MM.1S (cell line): ENCODE measurements at regions not wholly inside any gene's neighbourhood (a gene's known extent, or its start where the extent isn't known, plus 50 kb on each side); places are given as distances from the start of the nearest gene placed in this dataset.

Experiments
- DNase-seq: peaks from one replicate; pipeline ENCODE4 v3.0.0-alpha.2; 2015
- H2AFZ ChIP-seq: fragments of 300-600 bp; sonication (generic); 2 replicates; pipeline ENCODE4 v1.6.0; 2016; ENCODE audit warnings: antibody characterized with exemption, low read length
- H3F3A ChIP-seq: fragments of 300-600 bp; sonication (generic); 2 replicates; pipeline ENCODE4 v1.6.1; 2016; ENCODE audit warnings: mild to moderate bottlenecking, antibody characterized with exemption, low read length, moderate library complexity, mixed read lengths; ENCODE audit not compliant: insufficient read depth
- H3K27ac ChIP-seq: fragments of 300-600 bp; sonication (generic); 2 replicates; pipeline ENCODE4 v1.5.1; 2016; ENCODE audit warnings: mild to moderate bottlenecking, low read length
- H3K27me3 ChIP-seq: fragments of 300-600 bp; sonication (generic); replicated peaks from 2 replicates; pipeline ENCODE4 v1.6.0; 2016; ENCODE audit warnings: low read length; ENCODE audit not compliant: insufficient read depth
- H3K36me3 ChIP-seq: fragments of 300-600 bp; sonication (generic); replicated peaks from 2 replicates; pipeline ENCODE4 v1.6.1; 2016; ENCODE audit warnings: mild to moderate bottlenecking, low read length, mixed read lengths; ENCODE audit not compliant: insufficient read depth
- H3K4me1 ChIP-seq: fragments of 300-600 bp; sonication (generic); 2 replicates; pipeline ENCODE4 v1.6.1; 2016; ENCODE audit warnings: low read length, mixed read lengths
- H3K4me2 ChIP-seq: fragments of 300-600 bp; sonication (generic); 2 replicates; pipeline ENCODE4 v1.6.0; 2016; ENCODE audit warnings: low read depth, low read length
- H3K4me3 ChIP-seq: fragments of 300-600 bp; sonication (generic); 2 replicates; pipeline ENCODE4 v1.5.1; 2016; ENCODE audit warnings: low read length, mixed read lengths
- H3K79me2 ChIP-seq: fragments of 300-600 bp; sonication (generic); 2 replicates; pipeline ENCODE4 v1.6.1; 2016; ENCODE audit warnings: mixed run types, low read length, mixed read lengths
- H3K9ac ChIP-seq: fragments of 300-600 bp; sonication (generic); 2 replicates; pipeline ENCODE4 v1.6.1; 2016; ENCODE audit warnings: low read length, mixed read lengths
- H3K9me2 ChIP-seq: fragments of 300-600 bp; sonication (generic); replicated peaks from 2 replicates; pipeline ENCODE4 v1.6.1; 2016; ENCODE audit warnings: mild to moderate bottlenecking, low read length, mixed read lengths; ENCODE audit not compliant: insufficient read depth
- H3K9me3 ChIP-seq: fragments of 300-600 bp; sonication (generic); replicated peaks from 2 replicates; pipeline ENCODE4 v1.6.1; 2016; ENCODE audit warnings: mild to moderate bottlenecking, low read length, mixed read lengths; ENCODE audit not compliant: insufficient read depth
- H4K20me1 ChIP-seq: fragments of 300-600 bp; sonication (generic); 2 replicates; pipeline ENCODE4 v1.6.1; 2016; ENCODE audit warnings: mild to moderate bottlenecking, low read length, moderate library complexity, mixed read lengths; ENCODE audit not compliant: insufficient read depth
- CTCF ChIP-seq: fragments of 300-600 bp; sonication (generic); IDR thresholded peaks from 2 replicates; pipeline ENCODE4 v1.5.1; 2016; ENCODE audit warnings: antibody characterized with exemption, low read length, mixed read lengths
- EZH2 ChIP-seq: fragments of 300-600 bp; sonication (generic); optimal IDR thresholded peaks from 2 replicates; pipeline ENCODE3; 2017; ENCODE audit warnings: low read depth, mild to moderate bottlenecking, antibody characterized with exemption, low read length, mixed read lengths
- EZH2phosphoT487 ChIP-seq: fragments of 300-600 bp; sonication (generic); IDR thresholded peaks from 2 replicates; pipeline ENCODE4 v1.6.1; 2018; ENCODE audit warnings: antibody characterized with exemption, low read length

GRCh38 chr1:96508233-96508632, 213.4 kb upstream of the PTBP2 start:
- Histone ChIP-seq H3K9me3 (no peaks in the 10 kb centered on the region), H3K9ac (no peak overlapping the region), H2AFZ (no peak overlapping the region), H3F3A (no peaks in the 10 kb centered on the region), H3K9me2 (no peaks in the 10 kb centered on the region), H4K20me1 (no peaks in the 10 kb centered on the region), H3K36me3 (no peaks in the 10 kb centered on the region), H3K4me1 (no peaks in the 10 kb centered on the region), H3K27me3 (no peaks in the 10 kb centered on the region), H3K4me2 (no peak overlapping the region), H3K4me3 (no peak overlapping the region), H3K79me2 (no peaks in the 10 kb centered on the region), H3K27ac (no peak overlapping the region)
- no peak for DNase-seq
- TF ChIP-seq EZH2, result no peak
- no peak for TF ChIP-seq EZH2phosphoT487
- no peak for TF ChIP-seq CTCF

DNA sequence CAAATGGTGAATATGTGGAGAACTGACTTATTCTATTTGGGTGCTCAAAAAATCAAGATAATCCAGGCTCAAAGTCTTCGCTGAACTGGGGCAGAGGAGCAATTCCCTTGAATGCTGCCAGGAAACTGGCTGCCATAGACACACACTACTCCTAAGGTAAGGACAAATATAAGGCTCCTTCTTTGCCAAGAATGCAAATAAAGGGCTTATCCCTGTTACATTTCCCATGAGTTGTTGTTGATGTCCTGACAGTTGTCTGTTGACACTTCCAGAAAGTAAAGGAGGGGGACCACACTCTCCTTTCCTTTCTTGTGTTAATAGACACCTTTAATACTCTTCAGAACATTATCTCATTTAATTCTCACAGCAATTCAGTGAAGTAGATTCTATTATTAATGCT, 212.2 kb upstream of the PTBP2 start:
- H3K27me3 ChIP-seq, result no peaks in the 10 kb centered on the region
- H3F3A ChIP-seq, result no peaks in the 10 kb centered on the region
- H2AFZ ChIP-seq, result no peak overlapping the region
- no peaks in the 10 kb centered on the region for H3K9me3 ChIP-seq
- H3K4me3 ChIP-seq, result no peak overlapping the region
- H3K4me1 ChIP-seq, result no peaks in the 10 kb centered on the region
- no peaks in the 10 kb centered on the region for H3K9me2 ChIP-seq
- H3K9ac ChIP-seq, result no peak overlapping the region
- no peaks in the 10 kb centered on the region for H3K79me2 ChIP-seq
- no peak for DNase-seq
- H3K36me3 ChIP-seq, result no peaks in the 10 kb centered on the region
- H4K20me1 ChIP-seq, result no peaks in the 10 kb centered on the region
- no peak overlapping the region for H3K27ac ChIP-seq
- no peak overlapping the region for H3K4me2 ChIP-seq
- TF ChIP-seq EZH2phosphoT487 (no peak), CTCF (no peak), EZH2 (no peak)

DNA sequence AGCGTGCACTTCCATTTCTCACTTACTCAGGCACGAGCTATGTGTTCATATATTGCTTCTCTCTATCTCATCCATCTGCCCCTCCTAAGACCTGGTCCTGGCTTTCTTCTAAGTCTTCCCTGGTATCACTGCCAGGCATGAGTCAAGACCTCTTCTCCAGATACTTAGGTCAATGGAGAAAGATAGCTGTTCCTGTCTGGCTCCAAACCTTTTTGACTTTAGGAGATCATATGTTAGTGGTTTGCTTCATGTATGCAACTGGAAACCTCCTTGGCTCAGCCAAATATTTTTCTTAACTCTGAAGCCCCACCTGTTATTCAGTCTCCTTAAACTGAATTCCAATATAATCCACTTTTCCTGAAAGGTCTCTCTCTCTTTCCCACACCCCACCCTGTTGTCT, 211.6 kb upstream of the PTBP2 start:
- TF ChIP-seq EZH2 (no peak), CTCF (no peak), EZH2phosphoT487 (no peak)

More for the DNA sequence above, 211.6 kb upstream of the PTBP2 start:
- H3K79me2 ChIP-seq, result no peaks in the 10 kb centered on the region
- no peaks in the 10 kb centered on the region for H3K4me1 ChIP-seq
- H3K27me3 ChIP-seq, result no peaks in the 10 kb centered on the region
- no peak overlapping the region for H3K27ac ChIP-seq
- H3K9ac ChIP-seq, result no peak overlapping the region
- no peaks in the 10 kb centered on the region for H3F3A ChIP-seq
- H3K4me3 ChIP-seq, result no peak overlapping the region
- no peaks in the 10 kb centered on the region for H4K20me1 ChIP-seq
- H3K4me2 ChIP-seq, result no peak overlapping the region
- H2AFZ ChIP-seq, result no peak overlapping the region
- H3K9me2 ChIP-seq, result no peaks in the 10 kb centered on the region
- no peak for DNase-seq
- H3K9me3 ChIP-seq, result no peaks in the 10 kb centered on the region
- H3K36me3 ChIP-seq, result no peaks in the 10 kb centered on the region
